GM19023 (cell line): ENCODE measurements at regions not wholly inside any gene's neighbourhood (a gene's known extent, or its start where the extent isn't known, plus 50 kb on each side); places are given as distances from the start of the nearest gene placed in this dataset.
"Not testable (repeated sequence)": the region's sequence is repeated elsewhere in the genome, so short reads cannot be mapped to it uniquely, and the experiment has no call there.

Experiments used
- ATAC-seq: cut with Tn5 transposase; IDR thresholded peaks from one replicate; pipeline ENCODE4 v1.9.1; 2021; ENCODE audit warnings: mild to moderate bottlenecking, moderate library complexity; ENCODE audit not compliant: unreplicated experiment

DNA sequence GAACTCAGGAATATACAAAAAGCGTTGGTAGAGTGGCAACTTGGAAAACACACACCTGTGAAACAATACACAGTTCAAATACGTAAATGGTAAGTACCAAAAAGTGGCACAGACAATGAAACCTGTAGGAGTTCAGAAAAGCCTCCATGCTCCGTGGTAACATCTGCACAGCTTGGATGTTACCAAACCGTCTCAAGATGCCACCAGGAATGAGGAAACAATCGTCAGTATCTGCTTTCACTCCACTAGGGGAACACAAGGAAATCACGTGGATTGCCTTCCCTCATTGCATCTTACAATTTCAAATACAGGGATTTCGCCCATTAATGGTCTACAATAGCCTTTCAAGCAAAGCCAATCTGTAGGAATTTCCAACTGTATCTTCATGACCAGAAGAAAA, 224.6 kb upstream of the LRRC61 start:
- not testable (repeated sequence) for ATAC-seq

DNA sequence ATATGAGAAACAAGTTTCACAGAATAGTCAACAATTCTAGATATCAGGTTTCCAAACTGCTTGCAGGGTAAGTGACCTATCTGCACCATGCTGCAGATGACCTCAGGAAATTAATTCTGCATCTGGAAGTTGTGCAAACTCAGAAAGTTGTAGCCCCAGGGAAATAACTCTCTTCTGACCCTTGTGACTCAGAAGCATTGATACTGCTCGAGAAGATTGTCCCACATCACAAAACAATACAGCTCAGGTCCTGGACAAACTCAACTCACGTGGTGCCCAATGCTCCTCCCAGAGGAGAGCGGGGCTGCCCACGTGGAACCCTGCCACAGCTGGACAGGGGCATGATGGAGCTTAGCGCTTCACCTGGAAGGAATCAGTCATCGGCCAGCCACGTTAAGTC, 221.9 kb upstream of the LRRC61 start:
- not testable (repeated sequence) for ATAC-seq

DNA sequence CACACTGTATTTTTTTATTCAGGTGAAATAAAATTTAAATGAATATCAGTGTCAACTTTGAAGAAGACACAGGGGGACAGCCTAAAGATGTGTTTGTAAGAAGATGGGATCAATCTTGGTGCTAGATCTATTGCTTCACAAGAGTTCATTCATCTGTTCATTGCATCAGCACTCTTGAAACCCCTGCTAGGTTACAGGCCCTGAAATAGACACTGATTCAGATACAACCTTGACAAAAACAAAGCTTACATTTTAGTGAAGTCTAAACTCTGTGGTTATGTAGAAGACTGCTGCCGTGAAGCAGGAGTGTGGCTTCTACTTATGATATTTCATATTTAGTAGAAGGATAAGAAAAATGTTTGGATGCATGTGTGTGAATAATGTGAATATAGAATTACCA, 215.9 kb upstream of the LRRC61 start:
- ATAC-seq: not testable (repeated sequence)

DNA sequence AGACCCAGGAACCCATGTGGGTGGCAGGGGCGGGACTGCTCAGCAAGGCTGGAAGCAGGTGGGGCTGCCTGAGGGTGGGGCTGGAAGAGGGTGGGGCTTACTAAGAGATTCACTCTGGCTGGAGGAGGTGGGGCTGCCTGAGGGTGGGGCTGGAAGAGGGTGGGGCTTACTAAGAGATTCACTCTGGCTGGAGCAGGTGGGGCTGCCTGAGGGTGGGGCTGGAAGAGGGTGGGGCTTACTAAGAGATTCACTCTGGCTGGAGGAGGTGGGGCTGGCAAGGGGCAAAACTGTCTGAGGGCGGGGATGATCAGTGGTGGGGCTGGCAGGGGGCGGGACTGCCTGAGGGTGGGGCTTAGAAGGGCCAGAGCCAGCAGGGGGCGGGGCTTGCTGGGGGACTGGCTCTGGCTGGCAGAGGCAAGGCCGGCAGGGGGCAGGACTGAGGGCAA, 212.8 kb upstream of the LRRC61 start:
- not testable (repeated sequence) for ATAC-seq

DNA sequence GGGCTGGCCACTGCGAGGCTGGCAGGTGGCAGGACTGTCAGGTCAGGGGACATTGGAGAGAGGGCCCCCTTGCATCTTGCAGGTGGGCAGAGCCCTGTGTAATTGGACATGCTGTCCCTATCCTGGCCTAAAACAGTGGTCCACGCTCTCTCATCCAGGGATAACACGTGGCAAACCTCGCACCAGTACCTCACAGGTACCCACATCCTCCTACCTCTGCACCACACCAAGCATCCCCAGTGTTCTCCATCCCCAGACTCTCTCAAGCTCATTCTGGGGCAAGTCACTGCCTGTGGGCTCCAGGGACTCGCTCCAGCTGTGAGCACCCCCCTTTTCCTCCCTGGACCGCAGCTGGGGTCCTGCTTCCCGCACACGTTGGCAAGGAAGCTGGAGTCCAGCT, 212.3 kb upstream of the LRRC61 start:
- ATAC-seq: not testable (repeated sequence)

DNA sequence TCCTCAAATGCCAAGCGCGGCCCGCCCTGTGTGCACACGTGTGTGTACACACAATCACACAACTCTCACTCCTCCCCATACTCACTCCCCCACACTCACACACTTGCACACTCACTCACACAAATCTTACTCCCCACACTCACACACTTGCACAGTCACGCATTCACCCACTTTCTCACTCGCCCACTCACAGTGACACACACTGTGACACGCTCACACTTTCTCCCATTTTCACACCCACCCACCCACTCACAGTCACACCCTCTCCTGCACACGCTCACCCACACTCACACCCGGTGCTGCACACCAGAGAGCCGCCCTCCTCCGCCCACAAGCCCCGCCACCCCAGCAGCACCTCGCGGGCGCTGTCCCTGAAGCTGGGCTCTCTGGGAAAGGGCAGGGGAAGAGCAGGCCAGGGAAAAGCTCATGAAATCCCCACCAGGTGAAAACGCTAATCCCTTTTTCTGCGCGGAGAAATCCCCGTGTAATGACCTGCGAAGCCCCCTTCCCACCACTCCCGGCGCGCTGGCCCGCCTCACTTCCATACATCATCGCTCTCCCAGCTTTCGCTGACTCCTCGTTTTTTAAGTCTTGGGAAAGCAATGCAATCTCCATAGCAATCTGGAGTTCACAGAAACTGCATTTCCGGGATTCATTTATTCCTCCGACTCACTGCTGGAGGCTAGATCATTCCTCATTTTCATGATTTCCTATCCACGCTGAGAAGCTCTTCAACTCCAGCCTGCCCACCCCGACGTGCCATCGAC, 211.6 kb upstream of the LRRC61 start:
- ATAC-seq: not testable (repeated sequence)

DNA sequence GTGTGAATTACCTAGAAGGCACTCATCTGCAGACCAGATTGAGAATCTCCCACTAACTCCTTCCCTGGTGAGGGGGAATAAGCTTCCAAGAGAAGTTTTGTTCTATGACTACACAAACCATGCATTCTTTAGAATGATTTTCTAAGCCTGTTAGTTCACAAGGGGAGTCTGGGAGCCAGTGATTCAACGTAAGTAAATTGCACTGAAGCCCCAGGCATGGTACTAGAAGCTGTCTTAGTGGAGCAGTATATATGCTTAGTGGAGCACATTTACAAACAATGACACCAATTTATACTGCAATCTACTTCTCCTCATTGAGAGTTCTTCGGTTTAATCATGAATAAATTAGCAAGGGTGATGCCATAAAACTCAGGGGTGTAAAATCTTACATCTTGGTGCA, 209.9 kb upstream of the LRRC61 start:
- not testable (repeated sequence) for ATAC-seq

DNA sequence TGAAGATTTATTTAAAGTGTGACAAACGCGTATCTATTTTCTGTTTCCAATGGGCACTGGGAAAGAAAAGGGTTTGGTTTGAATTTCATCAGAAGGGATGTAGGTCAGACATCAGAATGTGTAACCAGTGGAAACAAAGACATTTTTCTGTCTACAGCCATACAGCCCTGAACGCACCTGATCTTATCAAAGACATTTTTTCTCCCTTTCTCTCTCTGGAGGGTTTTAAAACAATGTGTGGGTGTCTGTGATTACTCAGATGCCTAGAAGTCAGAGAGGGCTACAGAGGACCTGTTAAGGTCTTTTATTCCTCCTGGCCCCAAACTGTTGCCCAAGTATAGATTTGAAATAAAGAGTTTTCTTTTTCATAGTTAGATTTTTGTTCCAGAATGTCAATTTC, 208.6 kb upstream of the LRRC61 start:
- not testable (repeated sequence) for ATAC-seq

DNA sequence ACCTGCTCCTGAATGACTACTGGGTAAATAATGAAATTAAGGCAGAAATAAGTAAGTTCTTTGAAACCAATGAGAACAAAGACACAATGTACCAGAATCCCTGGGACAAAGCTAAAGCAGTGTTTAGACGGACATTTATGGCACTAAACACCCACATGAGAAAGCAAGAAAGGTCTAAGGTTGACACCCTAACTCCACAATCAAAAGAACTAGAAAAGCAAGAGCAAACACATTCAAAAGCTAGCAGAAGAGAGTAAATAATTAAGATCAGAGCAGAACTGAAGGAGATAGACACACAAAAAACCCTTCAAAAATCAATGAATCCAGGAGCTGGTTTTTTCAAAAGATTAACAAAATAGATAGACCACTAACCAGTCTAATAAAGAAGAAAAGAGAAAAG, 203.2 kb upstream of the LRRC61 start:
- ATAC-seq: not testable (repeated sequence)

DNA sequence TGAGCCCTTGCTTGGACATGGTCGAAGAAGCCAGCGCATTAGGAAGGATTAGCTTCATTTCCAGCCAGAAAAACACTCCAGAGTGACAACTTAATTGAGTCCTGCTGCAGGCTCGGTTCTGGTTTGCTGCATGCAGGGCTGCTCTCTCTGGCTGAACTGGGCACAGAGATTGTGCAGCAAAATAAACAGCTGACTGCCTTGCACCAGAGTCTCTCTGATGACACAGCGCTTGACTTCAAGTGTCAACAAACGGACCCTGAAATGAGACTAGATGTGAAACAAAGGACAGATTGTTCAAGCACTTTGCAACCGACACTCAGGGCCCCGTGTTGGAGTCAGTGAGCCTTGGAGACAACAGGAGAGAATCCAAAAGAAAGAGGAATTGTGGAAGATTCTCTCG, 197.3 kb upstream of the LRRC61 start:
- not testable (repeated sequence) for ATAC-seq

DNA sequence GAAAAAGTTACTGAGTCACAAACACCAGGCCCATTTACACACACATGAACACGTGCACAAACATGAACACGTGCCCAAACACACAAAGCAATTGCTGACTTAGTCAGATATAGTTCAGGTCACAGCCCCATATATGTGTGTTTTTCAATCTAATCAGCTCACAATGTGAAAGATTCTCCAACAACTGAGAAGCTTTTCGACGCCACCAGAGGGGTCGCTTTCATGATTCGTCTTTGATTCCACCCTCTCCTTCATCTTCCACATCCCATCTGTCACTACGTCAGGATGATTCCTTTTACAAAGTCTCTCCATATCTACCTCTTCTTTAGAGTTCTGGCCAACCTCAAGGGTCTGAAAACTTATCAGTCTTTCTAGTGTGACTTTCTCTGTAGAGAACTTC, 188.7 kb upstream of the LRRC61 start:
- ATAC-seq: not testable (repeated sequence)

DNA sequence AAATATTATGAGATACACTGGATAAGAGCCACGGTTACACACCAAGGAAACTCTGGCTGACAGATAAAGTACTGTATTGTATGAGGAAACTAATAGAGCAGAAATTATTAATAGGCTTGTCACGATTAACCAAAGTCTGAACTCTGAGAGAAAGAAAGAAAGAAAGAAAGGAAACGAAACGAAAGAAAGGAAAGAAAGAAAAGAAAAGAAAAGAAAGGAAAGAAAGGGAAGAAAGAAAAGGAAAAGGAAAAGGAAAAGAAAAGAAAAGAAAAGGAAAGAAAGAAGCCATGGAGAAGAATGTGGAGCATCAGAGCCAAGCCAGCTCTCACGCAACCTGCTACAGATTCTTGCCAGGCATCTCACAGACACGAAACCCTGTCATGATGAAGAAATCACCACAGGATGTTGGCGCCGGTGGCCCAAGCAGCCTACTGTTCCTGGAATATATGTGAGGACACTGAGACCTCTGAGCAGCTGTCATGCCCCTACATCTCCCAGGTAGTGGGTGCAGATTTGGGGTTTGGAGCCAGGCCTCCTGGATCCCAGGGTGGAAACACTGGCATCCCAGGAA, 187.4 kb upstream of the LRRC61 start:
- not testable (repeated sequence) for ATAC-seq

DNA sequence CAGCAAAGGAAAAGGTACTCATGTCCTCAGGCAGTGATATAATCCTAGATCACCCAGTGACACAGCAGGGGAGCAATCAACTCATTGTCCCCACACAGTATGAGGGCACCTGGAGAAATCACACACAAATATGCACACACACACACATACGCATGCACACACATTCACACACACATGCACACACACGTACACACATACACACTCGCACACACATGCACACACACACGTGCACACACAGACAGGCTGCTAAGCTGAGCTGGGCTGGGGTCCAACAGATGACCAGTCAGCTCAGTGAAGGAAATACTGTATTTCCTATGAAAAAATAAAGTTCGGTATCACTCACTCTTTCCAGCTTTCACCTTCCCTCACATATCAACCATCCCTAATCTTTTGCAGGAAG, 183.3 kb upstream of the LRRC61 start:
- ATAC-seq: not testable (repeated sequence)

DNA sequence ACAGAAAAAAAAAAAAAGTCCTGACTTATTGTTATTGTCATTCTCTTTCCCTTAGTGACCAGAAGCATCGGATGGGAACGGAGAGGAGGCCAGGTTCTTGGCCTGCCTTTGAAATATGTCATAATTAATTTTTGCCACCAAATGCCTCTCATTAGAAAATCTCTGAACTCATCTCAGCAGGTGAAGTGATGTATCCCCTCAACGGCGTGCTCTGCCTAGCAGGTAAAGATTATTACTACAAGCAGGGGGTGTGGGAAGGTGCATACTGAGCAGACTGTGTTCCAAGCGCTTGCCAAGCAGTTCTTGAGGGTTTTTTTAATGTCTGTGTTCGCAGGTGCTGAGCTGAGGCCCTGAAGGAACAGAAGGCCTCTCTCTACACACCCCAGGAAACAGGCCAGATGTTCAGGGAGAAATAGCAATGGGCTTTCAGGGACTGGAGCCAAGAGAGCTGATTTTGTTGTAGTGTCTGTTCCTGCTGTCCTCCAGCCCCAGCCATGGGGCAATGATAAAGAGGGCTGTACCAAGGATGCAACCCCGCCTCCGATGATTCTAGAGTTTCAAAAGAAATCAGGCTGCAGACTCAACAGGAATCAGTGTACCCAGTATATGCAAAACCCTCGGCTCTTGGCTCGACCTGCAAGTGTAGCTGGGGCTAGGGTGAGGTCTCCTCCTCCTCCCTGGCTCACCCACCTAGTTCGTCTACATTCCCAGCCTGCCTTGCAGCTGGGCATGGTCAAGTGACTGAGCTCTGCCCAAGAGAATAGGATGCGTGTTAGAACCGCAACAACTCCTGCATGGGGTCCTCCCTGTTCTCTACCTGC, 181.4 kb upstream of the LRRC61 start:
- not testable (repeated sequence) for ATAC-seq

DNA sequence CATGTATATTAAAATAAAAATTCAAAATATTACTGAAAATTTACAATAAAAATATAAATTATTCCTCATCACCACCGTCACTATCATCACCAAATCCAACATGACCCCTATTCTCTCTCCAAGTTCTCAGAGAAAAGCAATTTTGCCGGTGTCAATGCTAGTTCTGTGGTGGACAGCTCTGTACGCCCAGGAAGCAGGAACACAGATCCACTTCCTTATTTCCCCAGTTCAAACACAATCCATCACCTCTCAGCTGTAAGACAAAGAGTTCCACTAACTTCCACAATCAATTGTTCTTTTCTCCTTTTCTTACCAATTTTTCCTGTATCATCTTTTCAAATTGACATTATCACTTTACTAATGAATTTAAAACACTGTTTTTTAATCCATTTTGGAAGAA, 177.0 kb upstream of the LRRC61 start:
- ATAC-seq: not testable (repeated sequence)

DNA sequence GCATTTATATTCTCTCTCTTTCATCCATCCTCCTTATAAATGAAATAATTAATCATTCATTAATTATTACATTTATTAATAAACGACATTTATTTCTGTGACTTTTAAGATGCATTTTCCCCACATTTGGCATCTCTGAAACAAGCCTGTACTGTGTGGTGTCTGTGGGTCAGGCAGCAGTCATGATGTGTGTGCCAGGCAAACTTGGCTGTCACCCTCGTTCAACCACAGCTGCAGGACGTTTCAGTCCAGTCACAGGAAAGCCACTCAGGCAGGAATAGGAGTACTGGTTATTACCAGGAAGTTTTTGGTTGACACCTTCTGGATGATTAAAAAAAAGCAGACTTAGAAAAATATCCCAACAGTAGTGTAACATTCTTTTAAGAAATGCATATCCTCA, 175.6 kb upstream of the LRRC61 start:
- not testable (repeated sequence) for ATAC-seq

DNA sequence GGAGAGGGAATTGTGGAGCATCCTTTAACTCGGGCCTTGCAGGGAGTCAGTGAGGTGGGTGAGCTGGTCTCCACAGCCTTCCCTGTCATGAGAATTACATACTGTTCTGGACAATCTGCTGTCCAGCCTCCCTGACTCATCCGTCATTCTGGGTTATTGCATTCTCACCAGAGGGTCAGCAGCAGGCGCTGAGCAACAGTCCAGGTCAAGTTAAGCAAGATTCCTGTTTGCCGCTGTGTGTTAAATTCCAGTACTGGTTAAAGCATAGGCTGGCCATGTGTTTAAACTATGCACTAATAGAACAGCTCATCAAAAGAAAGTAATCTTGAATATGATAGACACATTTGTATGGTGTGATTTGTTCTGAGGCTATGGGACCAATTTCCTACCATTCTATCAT, 167.1 kb upstream of the LRRC61 start:
- not testable (repeated sequence) for ATAC-seq

DNA sequence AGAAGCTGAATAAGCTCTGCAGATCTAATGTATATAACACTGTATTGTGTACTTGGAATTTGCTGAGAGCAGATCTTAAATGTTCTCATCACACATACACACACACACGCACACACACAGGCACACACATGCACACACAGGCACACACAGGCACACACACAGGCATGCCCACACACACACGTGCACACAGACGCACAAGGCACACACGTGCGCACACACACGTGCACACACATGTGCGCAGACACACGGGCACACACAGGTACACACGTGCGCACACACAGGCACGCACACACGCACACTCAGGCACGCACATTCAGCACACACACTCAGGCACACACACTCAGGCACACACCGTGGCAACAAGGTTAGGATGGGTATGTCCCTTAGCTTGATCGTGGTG, 164.5 kb upstream of the LRRC61 start:
- ATAC-seq: not testable (repeated sequence)

DNA sequence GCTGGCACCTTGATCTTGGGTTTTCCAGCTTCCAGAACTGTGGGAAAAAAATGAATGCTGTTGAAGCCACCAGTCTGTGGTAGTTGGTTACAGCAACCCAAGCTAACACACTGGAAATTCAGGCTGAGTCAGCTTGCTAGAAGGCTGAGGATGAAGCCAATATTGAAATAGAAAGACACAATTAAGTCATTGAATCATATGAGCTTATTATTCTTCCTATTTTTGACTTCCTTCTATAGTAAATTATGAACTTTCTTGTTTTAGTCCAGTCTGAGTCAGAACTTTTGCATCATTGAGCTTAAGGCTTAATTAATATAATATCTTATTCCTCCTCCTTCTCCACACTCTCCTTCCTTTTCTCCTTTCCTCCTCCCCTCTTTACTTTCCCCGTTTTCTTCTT, 153.6 kb upstream of the LRRC61 start:
- not testable (repeated sequence) for ATAC-seq

DNA sequence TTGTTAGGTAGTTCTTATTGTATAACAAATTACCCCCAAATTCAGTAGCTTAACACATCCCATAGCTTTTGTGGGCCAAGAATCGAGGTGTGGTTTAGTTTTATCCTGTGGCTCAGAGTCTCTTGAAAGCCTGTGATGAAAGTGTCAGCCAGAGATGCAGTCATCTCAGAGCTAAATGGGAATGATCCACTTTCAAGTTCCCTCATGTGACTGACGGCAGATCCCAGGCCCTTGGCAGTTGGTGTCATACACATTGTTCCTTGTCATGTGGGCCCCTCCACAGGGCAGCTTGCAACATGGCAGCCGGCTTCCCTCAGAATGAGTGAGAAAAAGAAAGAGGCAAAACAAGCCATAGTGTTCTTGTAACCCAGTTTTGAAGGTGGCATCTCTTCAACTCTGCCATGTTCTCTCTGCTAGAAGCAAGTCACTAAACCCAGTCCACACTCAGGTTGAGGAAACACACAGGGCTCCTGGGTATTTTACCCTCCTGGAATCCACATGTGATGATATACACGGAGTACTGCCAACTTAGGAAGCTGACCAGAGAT, 153.1 kb upstream of the LRRC61 start:
- not testable (repeated sequence) for ATAC-seq

DNA sequence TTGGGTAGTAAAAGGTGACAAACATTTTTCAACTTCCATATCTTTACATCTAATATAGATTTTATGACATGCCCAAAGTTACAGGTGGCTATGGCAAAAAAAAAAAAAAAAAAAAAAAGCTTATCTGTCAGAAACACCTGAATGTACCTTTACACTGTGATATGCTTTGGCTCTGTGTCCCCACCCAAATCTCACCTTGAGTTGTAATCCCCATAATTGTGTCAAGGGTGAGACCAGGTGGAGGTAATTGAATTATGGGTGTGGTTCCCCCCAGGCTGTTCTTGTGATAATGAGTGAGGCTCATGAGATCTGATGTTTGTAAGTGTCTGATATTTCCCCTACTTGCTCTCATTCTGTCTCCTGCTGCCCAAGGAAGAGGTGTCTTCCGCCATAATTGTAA, 139.6 kb upstream of the LRRC61 start:
- not testable (repeated sequence) for ATAC-seq
